Tibial nerve (tissue), 4 donors: ENCODE measurements at regions not wholly inside any gene's neighbourhood (a gene's known extent, or its start where the extent isn't known, plus 50 kb on each side); places are given as distances from the start of the nearest gene placed in this dataset.

Source experiments
- CTCF ChIP-seq, 5 experiments: fragments of 200-600 bp in 3 of 5; fragments of 450-650 bp in 2 of 5; sonication (generic) in 3 of 5; IDR thresholded peaks; one replicate each; pipeline ENCODE4 v1.5.1; 2016 to 2019; ENCODE audit warnings: antibody characterized with exemption in 5 of 5, mild to moderate bottlenecking in 3 of 5, moderate library complexity in 2 of 5
- EP300 ChIP-seq, 2 donors: sonication (generic); formaldehyde crosslinking; IDR thresholded peaks; one replicate each; pipeline ENCODE4 v1.6.1; 2017; ENCODE audit warnings: antibody characterized with exemption in 2 of 2, mild to moderate bottlenecking in 1 of 2
- POLR2A ChIP-seq, 2 donors: fragments of 450-650 bp; IDR thresholded peaks; one replicate each; pipeline ENCODE4 v1.6.1; 2017; ENCODE audit warnings: antibody characterized with exemption in 2 of 2, mild to moderate bottlenecking in 2 of 2, moderate library complexity in 2 of 2

- TF ChIP-seq EP300 (IDR thresholded peaks at IDR 0.05) (no peak), CTCF (IDR thresholded peaks at IDR 0.05) (no peak), POLR2A (IDR thresholded peaks at IDR 0.05) (no peak)
These were observed 247.3 kb downstream of the LRIG3 start for GRCh38 chr12:58673021-58673420.
